Stimulated activated naive CD8-positive, alpha-beta T cell treated with anti-CD3 and anti-CD28 coated beads, Interleukin-15, amount 100 ng/mL, for 72 hours (primary cell): ENCODE measurements at regions not wholly inside any gene's neighbourhood (a gene's known extent, or its start where the extent isn't known, plus 50 kb on each side); places are given as distances from the start of the nearest gene placed in this dataset.
"Not testable (repeated sequence)": the region's sequence is repeated elsewhere in the genome, so short reads cannot be mapped to it uniquely, and the experiment has no call there.

Experiments used
- ATAC-seq: fragments of 150-1000 bp; cut with Tn5 transposase; 2 replicates; pipeline ENCODE4 v1.10.0; 2021; ENCODE audit warnings: mild to moderate bottlenecking, moderate library complexity
- DNase-seq, 2 donors: peaks; one replicate each; pipeline ENCODE4 v3.0.0; 2021 to 2022
- H3K27ac Mint-ChIP-seq, 2 donors: one replicate each; pipeline ENCODE4 v1.8.0; 2022; ENCODE audit warnings: mild to moderate bottlenecking in 2 of 2, mixed read lengths in 2 of 2, moderate library complexity in 2 of 2
- H3K27me3 Mint-ChIP-seq: one replicate; pipeline ENCODE4 v1.8.0; 2022; ENCODE audit warnings: mixed read lengths
- H3K4me1 Mint-ChIP-seq: one replicate; pipeline ENCODE4 v1.8.0; 2022; ENCODE audit warnings: mild to moderate bottlenecking, mixed read lengths
- H3K4me3 Mint-ChIP-seq, 2 donors: one replicate each; pipeline ENCODE4 v1.8.0; 2022; ENCODE audit warnings: mild to moderate bottlenecking in 2 of 2, mixed read lengths in 2 of 2, moderate library complexity in 1 of 2
- H3K9me3 Mint-ChIP-seq, 2 donors: one replicate each; pipeline ENCODE4 v1.8.0; 2022; ENCODE audit warnings: mixed read lengths in 2 of 2

DNA sequence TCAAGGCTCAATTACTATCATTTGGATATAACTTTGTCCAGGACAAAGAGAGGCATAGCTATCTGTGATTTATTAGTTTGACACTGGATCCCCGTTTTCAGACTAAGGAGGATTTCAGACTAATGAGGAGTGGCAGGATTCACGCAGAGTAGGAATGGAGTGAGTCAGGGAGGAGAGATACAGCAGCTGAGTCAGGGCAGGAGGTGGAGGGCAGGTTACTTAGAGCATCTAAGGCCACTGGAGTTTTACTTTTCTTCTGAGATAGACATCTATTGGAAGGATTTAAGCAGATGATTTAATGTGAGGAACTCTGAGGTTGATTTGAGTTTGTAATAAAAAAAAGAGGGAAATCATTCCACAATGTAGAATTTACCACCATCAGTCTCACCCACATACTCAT is 110.6 kb downstream of the RPIA start:
- H3K4me1 Mint-ChIP-seq, ATAC-seq, H3K27me3 Mint-ChIP-seq, H3K4me3 Mint-ChIP-seq, H3K9me3 Mint-ChIP-seq, DNase-seq: not testable (repeated sequence)
- H3K27ac Mint-ChIP-seq, result peak overlapping the region in 1 of 2 donors; percentile 74

DNA sequence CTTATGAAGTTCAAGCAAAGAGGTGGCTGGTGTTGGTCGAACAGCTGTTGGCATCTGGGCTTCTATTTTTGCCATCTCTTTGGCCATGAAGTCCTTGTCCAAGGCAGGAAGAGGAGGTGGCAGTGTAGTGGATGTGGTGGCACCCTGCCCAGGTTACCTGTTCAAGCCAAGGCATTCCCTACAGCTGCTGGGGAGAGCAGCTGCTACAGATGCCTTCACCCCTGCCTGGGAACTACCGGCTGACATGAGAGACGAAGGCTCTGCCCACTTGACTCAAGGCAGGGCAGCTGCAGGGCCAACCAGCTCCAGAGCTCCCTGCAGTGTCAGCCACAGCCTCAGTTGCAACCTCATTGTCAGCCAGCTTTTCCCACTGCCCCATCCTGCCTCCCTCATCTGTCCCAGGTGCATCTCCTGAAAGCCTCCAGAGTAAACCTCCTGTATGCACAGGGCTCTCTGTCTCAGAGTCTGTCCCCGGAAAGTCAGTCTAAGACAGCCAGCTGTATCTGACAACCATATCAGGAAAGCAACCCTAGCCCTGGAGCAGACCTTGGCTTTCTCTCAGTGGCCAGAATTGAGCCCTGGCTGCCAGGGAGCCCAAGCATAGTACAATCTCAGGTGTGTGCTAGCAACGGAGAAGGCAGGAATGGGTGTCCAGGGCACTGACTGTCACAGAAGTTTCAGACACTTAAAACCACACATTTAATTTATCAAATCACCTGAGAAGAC is 115.9 kb downstream of the RPIA start:
- Mint-ChIP-seq H3K27ac (no peak overlapping the region), H3K9me3 (peaks cover 0 to under 1% of the 10 kb centered on the region in 2 donors), H3K4me3 (no peak overlapping the region), H3K27me3 (no peaks in the 10 kb centered on the region), H3K4me1 (no peaks in the 10 kb centered on the region)
- DNase-seq (no peak), ATAC-seq (no peak)

DNA sequence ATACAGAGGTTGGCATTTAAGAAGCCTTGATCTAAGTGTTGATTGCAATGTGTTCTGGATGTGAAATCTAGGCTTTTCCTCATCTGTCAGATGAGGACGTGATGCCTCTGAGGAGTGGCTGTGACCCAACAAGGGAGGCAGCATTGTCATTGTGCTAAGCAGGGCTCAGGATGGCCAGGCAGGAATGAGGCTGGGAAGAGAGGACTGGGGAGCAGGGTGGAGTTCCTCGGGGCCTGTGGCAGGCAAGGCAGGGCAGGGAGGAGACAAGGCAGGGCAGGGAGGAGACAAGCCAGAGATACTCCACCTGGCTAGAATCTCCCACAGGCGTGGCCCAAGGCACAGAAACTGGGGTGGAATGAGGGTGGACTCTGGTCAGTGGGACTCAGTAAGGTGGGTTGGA is 116.6 kb downstream of the RPIA start:
- ATAC-seq (no peak), DNase-seq (no peak)
- H3K27me3 Mint-ChIP-seq, result no peaks in the 10 kb centered on the region
- peaks cover 0 to 7% of the 10 kb centered on the region in 2 donors for H3K9me3 Mint-ChIP-seq
- peak overlapping the region in 1 of 2 donors; percentile 15 for H3K27ac Mint-ChIP-seq
- no peaks in the 10 kb centered on the region for H3K4me1 Mint-ChIP-seq
- no peak overlapping the region for H3K4me3 Mint-ChIP-seq

DNA sequence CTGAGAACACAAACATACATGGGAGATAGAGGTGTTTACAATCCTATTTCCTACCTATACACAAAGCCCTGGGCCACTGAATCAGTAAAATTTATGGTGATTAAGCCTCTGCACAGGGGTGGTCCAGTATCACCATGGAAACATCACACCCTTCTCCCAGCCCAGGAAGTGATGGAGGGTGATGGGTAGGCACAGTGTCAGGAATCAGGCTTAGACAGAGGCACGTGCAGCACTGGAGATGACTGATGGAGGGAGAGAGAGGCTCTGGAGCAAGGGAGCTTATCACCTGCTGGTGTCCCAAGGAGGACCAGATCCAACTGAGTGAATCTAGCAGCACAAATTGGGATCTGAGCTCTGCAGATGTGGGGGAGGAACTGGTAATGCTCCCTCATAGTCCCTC is 117.2 kb downstream of the RPIA start:
- Mint-ChIP-seq H3K27me3 (no peaks in the 10 kb centered on the region), H3K4me1 (no peaks in the 10 kb centered on the region), H3K9me3 (peaks cover 4 to 13% of the 10 kb centered on the region in 2 donors), H3K27ac (peak overlapping the region in 1 of 2 donors; percentile 81), H3K4me3 (no peak overlapping the region)
- ATAC-seq (no peak), DNase-seq (no peak)

DNA sequence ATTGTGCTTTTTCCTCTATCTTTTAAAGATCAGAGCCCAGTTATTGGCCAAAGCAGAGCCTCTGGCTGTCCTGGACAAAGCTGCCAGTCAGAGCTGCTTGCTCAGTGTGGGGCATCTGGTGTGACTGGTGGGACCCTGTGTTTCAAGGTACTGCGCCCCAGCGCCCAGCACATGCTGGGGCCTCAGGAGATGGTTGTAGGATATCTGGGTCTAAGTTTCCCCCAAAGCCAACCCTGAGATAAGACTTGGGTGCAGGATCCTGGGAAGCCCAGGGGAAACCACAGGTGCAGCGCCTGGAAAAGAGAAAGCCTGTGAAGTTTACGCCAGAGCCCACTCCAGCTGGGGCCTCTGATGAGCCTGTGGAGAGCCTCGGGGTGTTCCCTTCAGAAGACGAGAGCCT is 117.7 kb downstream of the RPIA start:
- DNase-seq, result no peak
- Mint-ChIP-seq H3K27me3 (no peaks in the 10 kb centered on the region), H3K27ac (no peak overlapping the region), H3K4me3 (no peak overlapping the region), H3K4me1 (no peaks in the 10 kb centered on the region), H3K9me3 (peaks cover 5 to 18% of the 10 kb centered on the region in 2 donors)
- no peak for ATAC-seq

DNA sequence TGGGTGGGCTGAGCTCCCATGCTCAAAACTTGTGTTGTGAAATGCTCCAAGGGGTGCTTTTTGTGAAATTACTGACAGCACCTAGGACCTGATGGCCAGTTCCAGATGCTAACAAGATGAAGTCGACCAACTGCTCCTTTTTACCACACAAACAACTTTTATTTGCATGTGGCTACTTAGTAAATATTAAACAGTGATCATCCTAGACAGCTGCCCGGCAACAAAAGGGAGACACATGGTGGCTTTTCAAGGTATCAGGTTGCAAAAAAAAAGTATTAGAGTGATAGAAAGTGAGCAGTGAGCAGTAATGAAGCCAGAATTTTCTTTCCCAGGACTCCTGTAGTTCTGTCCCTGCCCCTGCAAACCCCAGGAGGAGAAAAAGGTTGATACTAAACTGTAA is 118.5 kb downstream of the RPIA start:
- Mint-ChIP-seq H3K4me3 (no peak overlapping the region), H3K27me3 (no peaks in the 10 kb centered on the region), H3K4me1 (no peaks in the 10 kb centered on the region), H3K27ac (no peak overlapping the region), H3K9me3 (peaks cover 11 to 26% of the 10 kb centered on the region in 2 donors)
- no peak for ATAC-seq
- no peak for DNase-seq

DNA sequence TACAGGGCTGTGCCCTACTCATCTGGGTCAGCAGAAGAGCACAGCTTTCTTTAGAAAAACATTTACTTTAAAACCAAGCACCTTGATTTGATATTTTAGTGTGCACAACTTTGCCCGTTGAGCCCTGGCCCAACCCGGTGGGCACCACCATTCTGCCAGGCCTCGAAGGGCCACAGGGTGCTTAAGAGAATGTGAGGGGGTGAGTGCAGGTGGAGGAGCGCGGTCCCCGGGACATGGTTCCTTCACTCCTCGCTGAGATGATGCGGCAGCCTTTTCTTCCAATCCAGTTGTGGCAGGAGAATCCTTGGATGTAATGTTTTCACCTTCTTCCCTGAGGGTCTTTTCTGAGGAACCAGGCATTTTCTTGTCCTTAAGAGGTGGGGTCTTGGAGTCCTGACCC is 119.0 kb downstream of the RPIA start:
- DNase-seq (no peak), ATAC-seq (no peak)
- Mint-ChIP-seq H3K27me3 (no peaks in the 10 kb centered on the region), H3K9me3 (peaks cover 14 to 30% of the 10 kb centered on the region in 2 donors), H3K27ac (no peak overlapping the region), H3K4me1 (no peaks in the 10 kb centered on the region), H3K4me3 (no peak overlapping the region)

DNA sequence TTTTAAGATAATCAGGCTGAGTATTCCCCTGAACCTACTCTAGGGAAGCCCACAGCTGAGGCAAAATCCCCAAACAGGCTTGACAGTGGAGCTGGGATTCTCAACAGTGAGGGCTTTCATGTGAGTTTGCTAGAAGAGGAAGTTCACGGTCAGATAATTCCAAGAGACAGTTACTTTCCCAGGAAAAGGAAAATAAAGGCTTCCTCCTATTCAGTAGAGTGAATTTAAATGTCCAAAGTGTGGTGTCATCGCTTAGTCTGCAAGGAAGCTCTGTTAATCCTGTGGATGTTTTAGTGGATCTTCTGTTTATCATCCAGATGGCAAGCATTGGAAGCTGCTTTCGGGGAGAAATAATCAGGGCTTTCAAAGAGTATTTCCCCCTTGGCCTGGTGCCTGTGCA is 119.8 kb downstream of the RPIA start:
- no peaks in the 10 kb centered on the region for H3K4me1 Mint-ChIP-seq

DNA sequence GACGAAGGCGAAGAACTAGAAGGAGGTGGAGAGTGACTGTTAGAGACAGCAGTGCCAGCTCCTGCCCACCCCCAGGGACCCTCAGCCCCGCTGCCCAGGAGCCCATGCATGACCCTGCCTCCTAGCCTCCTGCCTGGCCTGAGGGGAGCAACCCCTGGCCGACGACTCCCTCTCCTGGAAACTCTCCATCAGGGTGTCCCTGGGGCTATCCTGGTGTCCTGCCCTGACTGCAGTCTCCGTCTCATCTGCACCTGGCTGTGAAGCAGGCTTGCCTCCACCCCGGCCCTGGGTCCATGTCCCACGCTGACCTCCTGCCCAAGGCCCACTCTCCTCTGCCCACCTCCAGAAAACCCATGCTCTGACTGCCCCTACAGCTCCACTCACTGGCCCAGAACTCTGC is 120.2 kb downstream of the RPIA start:
- H3K4me1 Mint-ChIP-seq, result no peaks in the 10 kb centered on the region
- peaks cover 14 to 36% of the 10 kb centered on the region in 2 donors for H3K9me3 Mint-ChIP-seq
- ATAC-seq, result no peak
- peak overlapping the region in 1 of 2 donors; percentile 10 for H3K27ac Mint-ChIP-seq
- no peak overlapping the region for H3K4me3 Mint-ChIP-seq
- DNase-seq, result no peak
- H3K27me3 Mint-ChIP-seq, result no peaks in the 10 kb centered on the region

More for the DNA sequence above, 119.8 kb downstream of the RPIA start:
- Mint-ChIP-seq H3K27me3 (no peaks in the 10 kb centered on the region), H3K27ac (no peak overlapping the region), H3K4me3 (no peak overlapping the region), H3K9me3 (peaks cover 14 to 36% of the 10 kb centered on the region in 2 donors)
- DNase-seq (no peak), ATAC-seq (no peak)

DNA sequence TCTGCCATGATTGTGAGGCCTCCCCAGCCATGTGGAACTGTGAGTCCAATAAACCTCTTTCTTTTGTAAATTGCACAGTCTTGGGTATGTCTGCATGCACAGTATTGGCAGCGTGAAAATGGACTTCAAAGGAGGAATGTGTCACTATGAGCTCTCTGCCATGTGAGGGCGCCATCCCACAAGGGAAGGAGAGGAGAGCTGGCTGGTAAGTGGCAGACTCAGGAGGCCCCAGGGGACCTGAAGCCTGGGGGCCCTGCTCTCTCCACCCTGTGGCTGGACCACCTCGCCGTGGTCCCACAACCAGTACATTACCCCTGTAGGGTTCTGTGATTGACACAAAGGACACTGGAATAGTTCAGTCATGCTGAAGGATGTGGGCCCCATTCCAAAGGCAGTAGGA is 122.1 kb downstream of the RPIA start:
- peaks cover 7% of the 10 kb centered on the region for H3K27me3 Mint-ChIP-seq
- DNase-seq, result no peak
- H3K27ac Mint-ChIP-seq, result no peak overlapping the region
- no peak overlapping the region for H3K4me3 Mint-ChIP-seq
- ATAC-seq, result no peak
- H3K9me3 Mint-ChIP-seq, result peaks cover 14 to 36% of the 10 kb centered on the region in 2 donors
- no peaks in the 10 kb centered on the region for H3K4me1 Mint-ChIP-seq

DNA sequence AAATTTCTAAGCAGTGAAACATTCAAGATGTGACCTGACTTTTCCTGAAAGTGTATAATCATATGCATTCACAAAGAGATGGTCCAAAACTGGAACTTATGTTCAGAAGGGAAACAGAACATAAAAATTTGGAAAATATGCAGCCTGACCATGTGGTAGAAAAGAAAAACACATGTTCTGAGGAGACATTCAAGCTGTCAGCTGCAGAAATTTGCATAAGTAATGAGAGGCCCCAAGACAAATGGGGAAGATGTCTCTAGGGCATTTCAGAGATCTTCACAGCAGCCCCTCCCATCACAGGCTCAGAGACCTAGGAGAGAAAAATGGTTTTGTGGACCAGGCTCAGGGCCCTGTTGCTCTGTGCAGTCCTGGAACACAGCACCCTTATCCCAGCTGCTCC is 123.8 kb downstream of the RPIA start:
- DNase-seq (no peak), ATAC-seq (no peak)
- Mint-ChIP-seq H3K27me3 (peaks cover 7% of the 10 kb centered on the region), H3K9me3 (peaks cover 14 to 36% of the 10 kb centered on the region in 2 donors), H3K4me1 (no peaks in the 10 kb centered on the region), H3K27ac (no peak overlapping the region), H3K4me3 (no peak overlapping the region)

DNA sequence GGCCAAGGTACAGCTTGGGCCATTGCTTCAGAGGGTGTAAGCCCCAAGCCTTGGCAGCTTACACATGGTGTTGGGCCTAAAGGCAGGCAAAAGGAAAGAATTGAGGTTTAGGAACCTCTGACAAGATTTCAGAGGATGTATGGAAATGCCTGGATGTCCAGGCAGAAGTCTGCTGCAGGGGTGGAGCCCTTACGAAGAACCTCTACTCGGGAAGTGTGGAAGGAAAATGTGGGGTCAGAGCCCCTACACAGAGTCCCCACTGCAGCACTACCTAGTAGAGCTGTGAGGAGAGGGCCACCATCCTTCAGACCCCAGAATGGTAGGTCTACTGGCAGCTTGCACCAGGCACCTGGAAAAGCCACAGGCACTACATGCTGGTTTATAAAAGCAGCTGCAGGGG is 124.2 kb downstream of the RPIA start:
- Mint-ChIP-seq H3K27me3 (peaks cover 7% of the 10 kb centered on the region), H3K4me1 (no peaks in the 10 kb centered on the region), H3K27ac (no peak overlapping the region), H3K9me3 (peaks cover 14 to 36% of the 10 kb centered on the region in 2 donors), H3K4me3 (no peak overlapping the region)
- ATAC-seq (no peak), DNase-seq (no peak)

DNA sequence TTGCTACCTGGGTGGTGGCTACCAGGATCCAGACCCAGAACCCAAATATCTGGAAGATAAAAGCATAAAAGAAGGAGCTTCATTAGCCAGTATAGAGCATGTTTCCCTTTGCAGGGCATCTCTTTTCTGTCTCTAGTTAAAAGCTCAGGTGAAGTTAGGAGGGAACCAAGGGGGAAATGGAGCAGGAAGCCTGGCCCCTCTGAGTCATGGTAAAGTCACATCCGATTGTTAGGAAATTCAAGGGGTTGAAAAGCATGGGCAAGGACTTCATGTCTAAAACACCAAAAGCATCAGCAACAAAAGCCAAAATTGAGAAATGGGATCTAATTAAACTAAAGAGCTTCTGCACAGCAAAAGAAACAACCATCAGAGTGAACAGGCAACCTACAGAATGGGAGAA is 126.9 kb downstream of the RPIA start:
- H3K4me1 Mint-ChIP-seq, result no peaks in the 10 kb centered on the region
- H3K9me3 Mint-ChIP-seq, result peaks cover 13 to 26% of the 10 kb centered on the region in 2 donors
- no peak overlapping the region for H3K27ac Mint-ChIP-seq
- H3K4me3 Mint-ChIP-seq, result no peak overlapping the region
- H3K27me3 Mint-ChIP-seq, result peaks cover 7% of the 10 kb centered on the region
- ATAC-seq (no peak), DNase-seq (no peak)

DNA sequence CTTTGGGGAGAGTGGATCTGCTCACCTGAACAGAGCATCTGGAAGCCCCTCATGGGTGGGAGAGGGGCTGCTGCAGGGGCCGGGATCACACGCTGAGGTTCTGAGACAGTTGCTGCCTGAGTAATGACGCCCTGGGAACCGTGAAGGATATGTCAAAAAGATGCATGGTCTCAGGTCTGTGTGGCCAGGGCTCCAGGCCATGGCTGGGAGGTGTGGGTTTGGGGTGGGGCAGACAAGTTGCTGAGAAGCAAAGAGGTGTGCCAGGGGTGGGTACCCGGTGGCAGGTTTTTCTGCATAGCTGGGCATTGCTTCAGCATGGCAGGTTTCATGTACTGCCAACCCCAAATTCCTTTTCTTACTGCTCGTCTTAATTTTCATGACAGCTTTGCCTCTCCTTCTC is 133.5 kb downstream of the RPIA start:
- H3K9me3 Mint-ChIP-seq, result no peaks in the 10 kb centered on the region
- ATAC-seq (no peak), DNase-seq (no peak)
- H3K4me1 Mint-ChIP-seq, result no peaks in the 10 kb centered on the region
- H3K4me3 Mint-ChIP-seq, result no peak overlapping the region
- H3K27ac Mint-ChIP-seq, result no peak overlapping the region
- no peaks in the 10 kb centered on the region for H3K27me3 Mint-ChIP-seq

DNA sequence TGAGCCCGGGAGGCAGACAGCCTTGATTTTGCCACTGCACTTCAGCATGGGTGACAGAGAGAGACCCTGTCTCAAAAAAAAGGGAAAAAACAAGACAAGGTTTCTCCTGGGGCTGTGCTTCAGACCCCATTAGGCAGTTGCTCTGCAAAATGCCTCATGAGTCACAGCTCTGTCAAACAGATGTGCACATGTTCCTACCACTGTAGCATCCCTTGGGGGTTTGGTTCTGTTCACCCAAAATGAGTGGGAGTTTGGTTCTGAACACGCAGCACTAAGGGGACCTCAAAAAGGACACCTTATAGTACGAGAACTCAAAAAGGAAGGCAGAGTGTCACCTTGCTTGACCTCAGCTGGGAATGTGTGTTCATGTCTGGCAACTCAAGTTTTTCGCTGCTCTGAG is 134.9 kb downstream of the RPIA start:
- no peak overlapping the region for H3K4me3 Mint-ChIP-seq
- no peaks in the 10 kb centered on the region for H3K4me1 Mint-ChIP-seq
- H3K27ac Mint-ChIP-seq, result no peak overlapping the region
- no peak for ATAC-seq
- DNase-seq, result no peak
- no peaks in the 10 kb centered on the region for H3K9me3 Mint-ChIP-seq
- no peaks in the 10 kb centered on the region for H3K27me3 Mint-ChIP-seq

DNA sequence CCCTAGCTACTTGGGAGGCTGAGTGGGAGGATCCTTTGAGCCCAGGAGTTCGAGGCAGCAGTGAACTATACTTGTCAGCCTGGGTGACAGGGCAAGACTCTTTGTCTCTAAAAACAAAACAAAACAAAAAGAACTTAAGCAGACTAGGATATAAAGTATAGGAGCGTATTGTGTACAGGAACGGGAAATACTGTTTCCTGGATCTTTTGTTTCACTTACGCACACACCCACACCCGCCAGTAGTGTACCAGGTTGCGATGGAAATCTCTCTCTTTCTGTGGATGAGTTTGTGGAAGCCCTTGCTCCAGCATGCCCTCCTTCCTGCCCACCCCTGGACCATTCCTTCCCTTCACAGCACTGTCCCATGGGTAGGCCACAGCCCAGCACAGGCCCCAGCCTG is 136.3 kb downstream of the RPIA start:
- no peak for DNase-seq
- Mint-ChIP-seq H3K9me3 (no peaks in the 10 kb centered on the region), H3K27me3 (peaks cover 6% of the 10 kb centered on the region), H3K4me3 (no peak overlapping the region), H3K4me1 (no peaks in the 10 kb centered on the region), H3K27ac (no peak overlapping the region)
- ATAC-seq, result no peak
